ENCODE measurements at regions not wholly inside any gene's neighbourhood (a gene's known extent, or its start where the extent isn't known, plus 50 kb on each side); places are given as distances from the start of the nearest gene placed in this dataset.

GRCh38 chr9:115413766-115414382 lies 295.9 kb upstream of the TNC start:
- TF ChIP-seq FOXM1 (IDR thresholded peaks at IDR 0.05; ENCODE audit: borderline replicate concordance, low read depth): no peak
- TF ChIP-seq EP300 (IDR thresholded peaks at IDR 0.05; ENCODE audit: borderline replicate concordance): no peak
- TF ChIP-seq NFIC (IDR thresholded peaks at IDR 0.05): no peak
- TF ChIP-seq, protein P1, sequence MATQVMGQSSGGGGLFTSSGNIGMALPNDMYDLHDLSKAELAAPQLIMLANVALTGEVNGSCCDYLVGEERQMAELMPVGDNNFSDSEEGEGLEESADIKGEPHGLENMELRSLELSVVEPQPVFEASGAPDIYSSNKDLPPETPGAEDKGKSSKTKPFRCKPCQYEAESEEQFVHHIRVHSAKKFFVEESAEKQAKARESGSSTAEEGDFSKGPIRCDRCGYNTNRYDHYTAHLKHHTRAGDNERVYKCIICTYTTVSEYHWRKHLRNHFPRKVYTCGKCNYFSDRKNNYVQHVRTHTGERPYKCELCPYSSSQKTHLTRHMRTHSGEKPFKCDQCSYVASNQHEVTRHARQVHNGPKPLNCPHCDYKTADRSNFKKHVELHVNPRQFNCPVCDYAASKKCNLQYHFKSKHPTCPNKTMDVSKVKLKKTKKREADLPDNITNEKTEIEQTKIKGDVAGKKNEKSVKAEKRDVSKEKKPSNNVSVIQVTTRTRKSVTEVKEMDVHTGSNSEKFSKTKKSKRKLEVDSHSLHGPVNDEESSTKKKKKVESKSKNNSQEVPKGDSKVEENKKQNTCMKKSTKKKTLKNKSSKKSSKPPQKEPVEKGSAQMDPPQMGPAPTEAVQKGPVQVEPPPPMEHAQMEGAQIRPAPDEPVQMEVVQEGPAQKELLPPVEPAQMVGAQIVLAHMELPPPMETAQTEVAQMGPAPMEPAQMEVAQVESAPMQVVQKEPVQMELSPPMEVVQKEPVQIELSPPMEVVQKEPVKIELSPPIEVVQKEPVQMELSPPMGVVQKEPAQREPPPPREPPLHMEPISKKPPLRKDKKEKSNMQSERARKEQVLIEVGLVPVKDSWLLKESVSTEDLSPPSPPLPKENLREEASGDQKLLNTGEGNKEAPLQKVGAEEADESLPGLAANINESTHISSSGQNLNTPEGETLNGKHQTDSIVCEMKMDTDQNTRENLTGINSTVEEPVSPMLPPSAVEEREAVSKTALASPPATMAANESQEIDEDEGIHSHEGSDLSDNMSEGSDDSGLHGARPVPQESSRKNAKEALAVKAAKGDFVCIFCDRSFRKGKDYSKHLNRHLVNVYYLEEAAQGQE (IDR thresholded peaks at IDR 0.05; ENCODE audit: low read depth): no peak
- TF ChIP-seq, protein P2, sequence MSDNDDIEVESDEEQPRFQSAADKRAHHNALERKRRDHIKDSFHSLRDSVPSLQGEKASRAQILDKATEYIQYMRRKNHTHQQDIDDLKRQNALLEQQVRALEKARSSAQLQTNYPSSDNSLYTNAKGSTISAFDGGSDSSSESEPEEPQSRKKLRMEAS (IDR thresholded peaks at IDR 0.05): no peak
- TF ChIP-seq ZBTB7A (IDR thresholded peaks at IDR 0.05; ENCODE audit: low read depth): no peak
- no peak for TF ChIP-seq YY1 (IDR thresholded peaks at IDR 0.05; ENCODE audit: low read depth)
- TF ChIP-seq RAD21 (IDR thresholded peaks at IDR 0.05; ENCODE audit: low read depth): no peak
